Ovary (tissue), 3 donors: ENCODE measurements at regions not wholly inside any gene's neighbourhood (a gene's known extent, or its start where the extent isn't known, plus 50 kb on each side); places are given as distances from the start of the nearest gene placed in this dataset.

Experiments
- CTCF ChIP-seq, 3 donors: fragments of 450-650 bp in 2 of 3; fragments of 200-600 bp in 1 of 3; IDR thresholded peaks; one replicate each; pipeline versions ENCODE4 v1.5.1 to v1.8.0; 2016 to 2022; ENCODE audit warnings: antibody characterized with exemption in 3 of 3, mild to moderate bottlenecking in 1 of 3
- EP300 ChIP-seq: sonication (generic); formaldehyde crosslinking; IDR thresholded peaks from one replicate; pipeline ENCODE4 v1.6.1; 2017; ENCODE audit warnings: antibody characterized with exemption
- POLR2A ChIP-seq: fragments of 450-650 bp; IDR thresholded peaks from one replicate; pipeline ENCODE4 v1.6.1; 2017; ENCODE audit warnings: antibody characterized with exemption, mild to moderate bottlenecking, moderate library complexity
- donor health status: DM: no; HTN: no; CAD: no.

- TF ChIP-seq CTCF (IDR thresholded peaks at IDR 0.05) (no peak), POLR2A (no peak), EP300 (no peak)
Measured at GRCh38 chr12:124375141-124375788, 80.4 kb downstream of the RFLNA start.
